ENCODE measurements at regions not wholly inside any gene's neighbourhood (a gene's known extent, or its start where the extent isn't known, plus 50 kb on each side); places are given as distances from the start of the nearest gene placed in this dataset.
"Not testable (repeated sequence)": the region's sequence is repeated elsewhere in the genome, so short reads cannot be mapped to it uniquely, and the experiment has no call there.

GRCh38 chr14:106675716-106676115, 1149.3 kb downstream of the TMEM121 start:
- not testable (repeated sequence) for H3K27ac ChIP-seq (replicated peaks); H3K4me3 ChIP-seq (replicated peaks; ENCODE audit: insufficient read depth, low read length); DNase-seq (ENCODE audit: low read depth in 1 of 2, low spot score in 1 of 2); H3K27me3 ChIP-seq (ENCODE audit: insufficient read depth, poor library complexity, severe bottlenecking)

DNA sequence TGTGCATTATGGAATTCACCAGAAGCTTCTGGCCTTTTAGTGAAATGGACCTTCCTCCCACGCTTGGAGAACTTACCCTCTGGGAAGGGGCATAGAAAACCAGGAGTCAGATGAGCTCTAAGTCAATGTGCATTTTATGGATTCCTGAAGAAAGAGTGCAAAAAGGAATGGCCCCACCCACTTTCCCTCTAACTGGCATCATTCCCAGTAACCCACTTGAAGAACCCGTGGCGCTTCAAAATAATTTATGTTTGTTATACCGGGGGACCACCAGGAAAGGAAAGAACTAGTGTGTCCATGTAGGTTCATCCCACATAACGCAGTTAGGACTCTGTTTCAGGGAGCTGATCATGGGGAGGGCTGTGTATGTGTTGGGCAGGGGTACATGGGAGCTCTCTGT, 1153.4 kb downstream of the TMEM121 start:
- no peak for DNase-seq (ENCODE audit: low read depth in 1 of 2, low spot score in 1 of 2)
- no peak overlapping the region for H3K4me3 ChIP-seq (replicated peaks; ENCODE audit: insufficient read depth, low read length)
- TF ChIP-seq REST (IDR thresholded peaks at IDR 0.05; ENCODE audit: insufficient replicate concordance, low read depth): no peak
- TF ChIP-seq, protein P1, sequence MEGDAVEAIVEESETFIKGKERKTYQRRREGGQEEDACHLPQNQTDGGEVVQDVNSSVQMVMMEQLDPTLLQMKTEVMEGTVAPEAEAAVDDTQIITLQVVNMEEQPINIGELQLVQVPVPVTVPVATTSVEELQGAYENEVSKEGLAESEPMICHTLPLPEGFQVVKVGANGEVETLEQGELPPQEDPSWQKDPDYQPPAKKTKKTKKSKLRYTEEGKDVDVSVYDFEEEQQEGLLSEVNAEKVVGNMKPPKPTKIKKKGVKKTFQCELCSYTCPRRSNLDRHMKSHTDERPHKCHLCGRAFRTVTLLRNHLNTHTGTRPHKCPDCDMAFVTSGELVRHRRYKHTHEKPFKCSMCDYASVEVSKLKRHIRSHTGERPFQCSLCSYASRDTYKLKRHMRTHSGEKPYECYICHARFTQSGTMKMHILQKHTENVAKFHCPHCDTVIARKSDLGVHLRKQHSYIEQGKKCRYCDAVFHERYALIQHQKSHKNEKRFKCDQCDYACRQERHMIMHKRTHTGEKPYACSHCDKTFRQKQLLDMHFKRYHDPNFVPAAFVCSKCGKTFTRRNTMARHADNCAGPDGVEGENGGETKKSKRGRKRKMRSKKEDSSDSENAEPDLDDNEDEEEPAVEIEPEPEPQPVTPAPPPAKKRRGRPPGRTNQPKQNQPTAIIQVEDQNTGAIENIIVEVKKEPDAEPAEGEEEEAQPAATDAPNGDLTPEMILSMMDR (IDR thresholded peaks at IDR 0.05; ENCODE audit: insufficient read depth, low read length): no peak
- no peak for TF ChIP-seq POLR2AphosphoS5 (IDR thresholded peaks at IDR 0.05; ENCODE audit: low read depth)
- TF ChIP-seq GABPA (IDR thresholded peaks at IDR 0.05; ENCODE audit: low read depth): no peak
- no peak for TF ChIP-seq SPI1 (IDR thresholded peaks at IDR 0.05; ENCODE audit: borderline replicate concordance, low read depth)

GRCh38 chr14:106681161-106681560, 1154.8 kb downstream of the TMEM121 start:
- no peak overlapping the region for H3K27ac ChIP-seq (replicated peaks)
- TF ChIP-seq REST (IDR thresholded peaks at IDR 0.05; ENCODE audit: insufficient replicate concordance, low read depth) (no peak), SPI1 (IDR thresholded peaks at IDR 0.05; ENCODE audit: borderline replicate concordance, low read depth) (no peak), GABPA (IDR thresholded peaks at IDR 0.05; ENCODE audit: low read depth) (no peak), POLR2AphosphoS5 (IDR thresholded peaks at IDR 0.05; ENCODE audit: low read depth) (no peak)
- TF ChIP-seq, protein P1 (IDR thresholded peaks at IDR 0.05; ENCODE audit: insufficient read depth, low read length): no peak
- H3K4me3 ChIP-seq (replicated peaks; ENCODE audit: insufficient read depth, low read length): no peak overlapping the region
- no peak for DNase-seq (ENCODE audit: low read depth in 1 of 2, low spot score in 1 of 2)
- H3K27me3 ChIP-seq (ENCODE audit: insufficient read depth, poor library complexity, severe bottlenecking): no peaks in the 10 kb centered on the region

More for the DNA sequence above, 1153.4 kb downstream of the TMEM121 start:
- Histone ChIP-seq H3K27me3 (ENCODE audit: insufficient read depth, poor library complexity, severe bottlenecking) (no peaks in the 10 kb centered on the region), H3K27ac (replicated peaks) (no peak overlapping the region)

DNA sequence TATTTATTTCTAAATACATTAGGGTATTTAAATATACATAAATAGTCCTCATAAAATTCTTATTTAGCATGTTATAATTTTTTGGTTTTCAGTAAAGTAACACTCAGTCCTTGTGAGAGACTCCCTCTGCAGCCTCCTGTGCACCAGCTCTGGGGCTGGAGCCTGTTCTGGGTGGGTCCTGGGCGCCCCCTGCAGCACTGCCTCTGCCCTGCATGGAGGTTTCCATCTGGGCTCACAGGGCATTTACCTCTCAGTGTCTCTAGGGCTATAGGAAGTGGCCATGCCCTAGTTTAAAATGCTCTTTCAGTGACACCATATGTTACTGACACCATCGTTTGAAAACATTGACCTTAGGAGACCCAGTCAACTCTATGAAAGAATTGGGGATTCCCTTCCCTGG, 1155.2 kb downstream of the TMEM121 start:
- no peak for DNase-seq (ENCODE audit: low read depth in 1 of 2, low spot score in 1 of 2)
- no peak overlapping the region for H3K27ac ChIP-seq (replicated peaks)
- no peak overlapping the region for H3K4me3 ChIP-seq (replicated peaks; ENCODE audit: insufficient read depth, low read length)
- no peaks in the 10 kb centered on the region for H3K27me3 ChIP-seq (ENCODE audit: insufficient read depth, poor library complexity, severe bottlenecking)
- TF ChIP-seq GABPA (IDR thresholded peaks at IDR 0.05; ENCODE audit: low read depth): no peak
- TF ChIP-seq SPI1 (IDR thresholded peaks at IDR 0.05; ENCODE audit: borderline replicate concordance, low read depth): no peak
- TF ChIP-seq, protein P1 (IDR thresholded peaks at IDR 0.05; ENCODE audit: insufficient read depth, low read length): no peak
- no peak for TF ChIP-seq POLR2AphosphoS5 (IDR thresholded peaks at IDR 0.05; ENCODE audit: low read depth)
- no peak for TF ChIP-seq REST (IDR thresholded peaks at IDR 0.05; ENCODE audit: insufficient replicate concordance, low read depth)
